ENCODE measurements at regions not wholly inside any gene's neighbourhood (a gene's known extent, or its start where the extent isn't known, plus 50 kb on each side); places are given as distances from the start of the nearest gene placed in this dataset.

GRCh38 chr22:27467711-27468110 lies 333.8 kb downstream of the MN1 start:
- TF ChIP-seq HDAC2 (IDR thresholded peaks at IDR 0.05; ENCODE audit: borderline replicate concordance in 1 of 2, low read depth in 2 of 2, low read length in 2 of 2): no peak
- no peak for TF ChIP-seq POLR2A (IDR thresholded peaks at IDR 0.05; ENCODE audit: control extremely low read depth in 1 of 2, low read depth in 2 of 2, low read length in 2 of 2)
- TF ChIP-seq CTCF (IDR thresholded peaks at IDR 0.05; ENCODE audit: control extremely low read depth in 1 of 3, insufficient read depth in 1 of 3, low read depth in 1 of 3, low read length in 3 of 3): no peak
- no peak for TF ChIP-seq USF2 (IDR thresholded peaks at IDR 0.05; ENCODE audit: low read length)
- no peak for TF ChIP-seq TAF1 (IDR thresholded peaks at IDR 0.05; ENCODE audit: low read depth, low read length)
- TF ChIP-seq NRF1 (IDR thresholded peaks at IDR 0.05; ENCODE audit: low read depth, low read length): no peak
- TF ChIP-seq YY1 (IDR thresholded peaks at IDR 0.05; ENCODE audit: low read depth, low read length): no peak

Measured in H1 (cell line).